PC-9 (cell line): ENCODE measurements at regions not wholly inside any gene's neighbourhood (a gene's known extent, or its start where the extent isn't known, plus 50 kb on each side); places are given as distances from the start of the nearest gene placed in this dataset.

Experiments
- BruUV-seq: library from RNA; stranded (reverse); fragments of 400-500 nt; replicated peaks from 2 replicates; lab custom pipeline; 2021; lab: Mats Ljungman, UMichigan
- CTCF ChIA-PET: fragments of 300-600 bp; sonication (Branson Sonifier 250); formaldehyde crosslinking; loops from one replicate; lab custom pipeline; 2022; ENCODE audit warnings: antibody characterized with exemption; lab: Charles Lee
- POLR2A ChIA-PET: fragments of 300-600 bp; sonication (Branson Sonifier 250); formaldehyde crosslinking; loops from one replicate; lab custom pipeline; 2022; ENCODE audit warnings: antibody characterized with exemption; ENCODE audit not compliant: unreplicated experiment; lab: Charles Lee
- DNase-seq, 2 experiments: peaks; one replicate each; pipeline versions ENCODE4 v3.0.0 to v3.0.0-alpha.2; 2015 to 2022; ENCODE audit warnings: mixed read lengths in 1 of 2
- H2AFZ ChIP-seq: fragments of 200-600 bp; sonication (generic); 2 replicates; pipeline ENCODE4 v1.8.1; 2017; ENCODE audit warnings: antibody characterized with exemption
- H3F3A ChIP-seq: fragments of 200-600 bp; sonication (generic); 2 replicates; pipeline ENCODE4 v1.8.1; 2017; ENCODE audit warnings: antibody characterized with exemption, mild to moderate bottlenecking, low read depth; ENCODE audit not compliant: insufficient read depth
- H3K27ac ChIP-seq: fragments of 200-600 bp; sonication (generic); 2 replicates; pipeline ENCODE4 v1.6.1; 2016; ENCODE audit warnings: mixed run types
- H3K27me3 ChIP-seq: fragments of 200-600 bp; sonication (generic); 2 replicates; pipeline ENCODE4 v1.6.1; 2016; ENCODE audit warnings: low read depth, mixed run types; ENCODE audit not compliant: insufficient read depth
- H3K36me3 ChIP-seq: fragments of 200-600 bp; sonication (generic); 2 replicates; pipeline ENCODE4 v1.6.1; 2016; ENCODE audit warnings: low read depth, mixed run types
- H3K4me1 ChIP-seq: fragments of 200-600 bp; sonication (generic); replicated peaks from 2 replicates; pipeline ENCODE4 v1.6.1; 2016; ENCODE audit warnings: mixed run types; ENCODE audit not compliant: insufficient read depth
- H3K4me2 ChIP-seq: fragments of 200-600 bp; sonication (generic); 2 replicates; pipeline ENCODE4 v1.6.1; 2017; ENCODE audit warnings: mixed run types
- H3K4me3 ChIP-seq: fragments of 200-600 bp; sonication (generic); 2 replicates; pipeline ENCODE4 v1.6.1; 2016; ENCODE audit warnings: mixed run types
- H3K79me2 ChIP-seq: fragments of 200-600 bp; sonication (generic); 2 replicates; pipeline ENCODE4 v1.6.1; 2017; ENCODE audit warnings: low read depth, mixed run types
- H3K9me2 ChIP-seq: fragments of 200-600 bp; sonication (generic); 2 replicates; pipeline ENCODE4 v1.8.1; 2017; ENCODE audit warnings: mild to moderate bottlenecking; ENCODE audit not compliant: insufficient read depth
- H3K9me3 ChIP-seq: fragments of 200-600 bp; sonication (generic); 2 replicates; pipeline ENCODE4 v1.8.1; 2016; ENCODE audit warnings: low read depth; ENCODE audit not compliant: insufficient read depth
- H4K20me1 ChIP-seq: fragments of 200-600 bp; sonication (generic); 2 replicates; pipeline ENCODE4 v1.8.1; 2017; ENCODE audit not compliant: insufficient read depth
- CTCF ChIP-seq: fragments of 200-600 bp; sonication (generic); conservative IDR thresholded peaks from 2 replicates; pipeline ENCODE4 v1.6.1; 2017; ENCODE audit warnings: mixed run types, antibody characterized with exemption, mild to moderate bottlenecking, moderate library complexity
- EZH2 ChIP-seq: fragments of 200-600 bp; sonication (generic); IDR thresholded peaks from 2 replicates; pipeline ENCODE4 v1.8.0; 2017; ENCODE audit warnings: antibody characterized with exemption, low read depth
- intact Hi-C: fragments of 100-400 bp; cut with micrococcal nuclease; formaldehyde crosslinking; loops from one replicate; pipeline ENCODE4 v1.10.0; 2022; ENCODE audit not compliant: unreplicated experiment

- TF ChIP-seq EZH2 (no peak), CTCF (no peak)
- H3K9me3 ChIP-seq = no peaks in the 10 kb centered on the region
- H3K4me2 ChIP-seq = no peak overlapping the region
- H3K27ac ChIP-seq = no peak overlapping the region
- H2AFZ ChIP-seq = no peak overlapping the region
- no TSS peak for BruUV-seq
- intact Hi-C loops = no loop called here
- no peaks in the 10 kb centered on the region for H4K20me1 ChIP-seq
- no peaks in the 10 kb centered on the region for H3K36me3 ChIP-seq
- H3K79me2 ChIP-seq = no peaks in the 10 kb centered on the region
- ChIA-PET CTCF (no interaction called here), POLR2A (no interaction called here)
- no peaks in the 10 kb centered on the region for H3K9me2 ChIP-seq
- no peak for DNase-seq
- no peak overlapping the region for H3K4me3 ChIP-seq
- peaks cover 8% of the 10 kb centered on the region for H3K27me3 ChIP-seq
- H3F3A ChIP-seq = no peaks in the 10 kb centered on the region
- H3K4me1 ChIP-seq = no peaks in the 10 kb centered on the region
Observed at GRCh38 chr12:111293266-111294009, 75.5 kb downstream of the PHETA1 start.

- CTCF ChIA-PET = no interaction called here
- no TSS peak for BruUV-seq
Observed at GRCh38 chr12:111291357-111291756, 77.5 kb downstream of the PHETA1 start.

GRCh38 chr12:111288771-111289170 lies 80.1 kb downstream of the PHETA1 start:
- ChIA-PET POLR2A (no interaction called here), CTCF (no interaction called here)
- no peak overlapping the region for H2AFZ ChIP-seq
- H4K20me1 ChIP-seq = no peaks in the 10 kb centered on the region
- no peak overlapping the region for H3K27ac ChIP-seq
- peaks cover 35% of the 10 kb centered on the region for H3K27me3 ChIP-seq
- no peaks in the 10 kb centered on the region for H3F3A ChIP-seq
- H3K9me2 ChIP-seq = no peaks in the 10 kb centered on the region
- DNase-seq = no peak
- H3K4me1 ChIP-seq = no peaks in the 10 kb centered on the region
- no peaks in the 10 kb centered on the region for H3K9me3 ChIP-seq
- no peaks in the 10 kb centered on the region for H3K79me2 ChIP-seq
- no peak overlapping the region for H3K4me3 ChIP-seq
- intact Hi-C loops = no loop called here
- TF ChIP-seq CTCF = no peak
- TF ChIP-seq EZH2 = no peak
- H3K4me2 ChIP-seq = no peak overlapping the region
- BruUV-seq = no TSS peak
- H3K36me3 ChIP-seq = no peaks in the 10 kb centered on the region

More at GRCh38 chr12:111291357-111291756, 77.5 kb downstream of the PHETA1 start:
- H3K36me3 ChIP-seq = no peaks in the 10 kb centered on the region
- H3K4me3 ChIP-seq = no peak overlapping the region
- DNase-seq = no peak
- peaks cover 10% of the 10 kb centered on the region for H3K27me3 ChIP-seq
- no peaks in the 10 kb centered on the region for H3K4me1 ChIP-seq
- intact Hi-C loops = no loop called here
- no peak overlapping the region for H2AFZ ChIP-seq
- H3K4me2 ChIP-seq = no peak overlapping the region
- no peaks in the 10 kb centered on the region for H3K79me2 ChIP-seq
- no peaks in the 10 kb centered on the region for H3K9me2 ChIP-seq
- no peak for TF ChIP-seq CTCF
- no peak for TF ChIP-seq EZH2
- no peak overlapping the region for H3K27ac ChIP-seq
- H3K9me3 ChIP-seq = no peaks in the 10 kb centered on the region
- H3F3A ChIP-seq = no peaks in the 10 kb centered on the region
- no peaks in the 10 kb centered on the region for H4K20me1 ChIP-seq
- POLR2A ChIA-PET = no interaction called here
